ENCODE measurements at regions not wholly inside any gene's neighbourhood (a gene's known extent, or its start where the extent isn't known, plus 50 kb on each side); places are given as distances from the start of the nearest gene placed in this dataset.

GRCh38 chr12:91252341-91252740 is 69.7 kb upstream of the DCN start:
- TF ChIP-seq EZH2 (IDR thresholded peaks at IDR 0.05; ENCODE audit: low read depth) (no peak), CTCF (conservative IDR thresholded peaks at IDR 0.05) (no peak)

All from PC-9 (cell line).